OCI-LY1 (cell line): ENCODE measurements at regions not wholly inside any gene's neighbourhood (a gene's known extent, or its start where the extent isn't known, plus 50 kb on each side); places are given as distances from the start of the nearest gene placed in this dataset.

Experiments used
- H2AFZ ChIP-seq: fragments of 200-600 bp; sonication (generic), shearing (Covaris generic); 2 replicates; pipeline ENCODE4 v1.6.0; 2014; ENCODE audit warnings: antibody characterized with exemption, mild to moderate bottlenecking, low read length
- H3F3A ChIP-seq: fragments of 200-600 bp; sonication (generic), shearing (Covaris generic); 2 replicates; pipeline ENCODE4 v1.6.0; 2014; ENCODE audit warnings: mild to moderate bottlenecking, antibody characterized with exemption, low read length, moderate library complexity; ENCODE audit not compliant: insufficient read depth
- H3K27ac ChIP-seq: fragments of 200-600 bp; sonication (generic); 2 replicates; pipeline ENCODE4 v1.5.1; 2014; ENCODE audit warnings: low read length, mixed run types, mild to moderate bottlenecking, low read depth; ENCODE audit not compliant: poor library complexity, severe bottlenecking
- H3K27me3 ChIP-seq: fragments of 200-600 bp; sonication (generic); 2 replicates; pipeline ENCODE4 v1.6.0; 2014; ENCODE audit warnings: antibody characterized with exemption, mild to moderate bottlenecking, low read length, moderate library complexity; ENCODE audit not compliant: insufficient read depth
- H3K36me3 ChIP-seq: fragments of 200-600 bp; sonication (generic); 2 replicates; pipeline ENCODE4 v1.6.1; 2014; ENCODE audit warnings: mild to moderate bottlenecking, antibody characterized with exemption, low read length, moderate library complexity, mixed read lengths; ENCODE audit not compliant: insufficient read depth
- H3K4me1 ChIP-seq: fragments of 200-600 bp; sonication (generic); 2 replicates; pipeline ENCODE4 v1.5.1; 2014; ENCODE audit warnings: mild to moderate bottlenecking, low read length, moderate library complexity; ENCODE audit not compliant: insufficient read depth, severe bottlenecking
- H3K4me2 ChIP-seq: fragments of 200-600 bp; sonication (generic), shearing (Covaris generic); 2 replicates; pipeline ENCODE4 v1.6.1; 2014; ENCODE audit warnings: low read length
- H3K4me3 ChIP-seq: fragments of 200-600 bp; sonication (generic); 2 replicates; pipeline ENCODE4 v1.5.1; 2014; ENCODE audit warnings: low read length, low read depth, mild to moderate bottlenecking, mixed read lengths; ENCODE audit not compliant: poor library complexity, severe bottlenecking
- H3K79me2 ChIP-seq: fragments of 200-600 bp; shearing (Covaris generic); 2 replicates; pipeline ENCODE4 v1.6.1; 2016; ENCODE audit warnings: mixed run types, low read length, mixed read lengths; ENCODE audit not compliant: insufficient read depth
- H3K9ac ChIP-seq: fragments of 200-600 bp; sonication (generic), shearing (Covaris generic); 2 replicates; pipeline ENCODE4 v1.6.1; 2014; ENCODE audit warnings: mild to moderate bottlenecking, low read length, mixed read lengths
- H3K9me2 ChIP-seq: fragments of 200-600 bp; sonication (generic), shearing (Covaris generic); 2 replicates; pipeline ENCODE4 v1.6.1; 2014; ENCODE audit warnings: low read depth, mild to moderate bottlenecking, low read length, mixed read lengths
- H3K9me3 ChIP-seq: fragments of 200-600 bp; shearing (Covaris generic); 2 replicates; pipeline ENCODE4 v1.6.1; 2014; ENCODE audit warnings: low read length, mixed read lengths
- H4K20me1 ChIP-seq: fragments of 200-600 bp; sonication (generic), shearing (Covaris generic); 2 replicates; pipeline ENCODE4 v1.6.0; 2016; ENCODE audit warnings: mild to moderate bottlenecking, low read length; ENCODE audit not compliant: insufficient read depth
- CTCF ChIP-seq: fragments of 200-600 bp; sonication (generic), shearing (Covaris generic); IDR thresholded peaks from 2 replicates; pipeline ENCODE4 v1.5.1; 2017; ENCODE audit warnings: mild to moderate bottlenecking, antibody characterized with exemption, low read length, moderate library complexity, mixed read lengths
- EZH2 ChIP-seq: fragments of 200-600 bp; sonication (generic), shearing (Covaris generic); IDR thresholded peaks from 2 replicates; pipeline ENCODE4 v1.8.0; 2017; ENCODE audit warnings: borderline replicate concordance, mixed run types, mild to moderate bottlenecking, antibody characterized with exemption, low read length, moderate library complexity, mixed read lengths

GRCh38 chr22:49482811-49483210, 344.9 kb downstream of the BRD1 start:
- no peaks in the 10 kb centered on the region for H3K79me2 ChIP-seq
- no peak overlapping the region for H3K9ac ChIP-seq
- H2AFZ ChIP-seq = no peak overlapping the region
- no peak for TF ChIP-seq EZH2
- TF ChIP-seq CTCF = no peak
- H3K27ac ChIP-seq = no peak overlapping the region
- no peaks in the 10 kb centered on the region for H3F3A ChIP-seq
- no peaks in the 10 kb centered on the region for H3K4me1 ChIP-seq
- no peak overlapping the region for H3K4me2 ChIP-seq
- H4K20me1 ChIP-seq = no peaks in the 10 kb centered on the region
- H3K27me3 ChIP-seq = no peaks in the 10 kb centered on the region
- no peaks in the 10 kb centered on the region for H3K9me3 ChIP-seq
- H3K36me3 ChIP-seq = no peaks in the 10 kb centered on the region
- no peak overlapping the region for H3K4me3 ChIP-seq
- H3K9me2 ChIP-seq = no peaks in the 10 kb centered on the region

DNA sequence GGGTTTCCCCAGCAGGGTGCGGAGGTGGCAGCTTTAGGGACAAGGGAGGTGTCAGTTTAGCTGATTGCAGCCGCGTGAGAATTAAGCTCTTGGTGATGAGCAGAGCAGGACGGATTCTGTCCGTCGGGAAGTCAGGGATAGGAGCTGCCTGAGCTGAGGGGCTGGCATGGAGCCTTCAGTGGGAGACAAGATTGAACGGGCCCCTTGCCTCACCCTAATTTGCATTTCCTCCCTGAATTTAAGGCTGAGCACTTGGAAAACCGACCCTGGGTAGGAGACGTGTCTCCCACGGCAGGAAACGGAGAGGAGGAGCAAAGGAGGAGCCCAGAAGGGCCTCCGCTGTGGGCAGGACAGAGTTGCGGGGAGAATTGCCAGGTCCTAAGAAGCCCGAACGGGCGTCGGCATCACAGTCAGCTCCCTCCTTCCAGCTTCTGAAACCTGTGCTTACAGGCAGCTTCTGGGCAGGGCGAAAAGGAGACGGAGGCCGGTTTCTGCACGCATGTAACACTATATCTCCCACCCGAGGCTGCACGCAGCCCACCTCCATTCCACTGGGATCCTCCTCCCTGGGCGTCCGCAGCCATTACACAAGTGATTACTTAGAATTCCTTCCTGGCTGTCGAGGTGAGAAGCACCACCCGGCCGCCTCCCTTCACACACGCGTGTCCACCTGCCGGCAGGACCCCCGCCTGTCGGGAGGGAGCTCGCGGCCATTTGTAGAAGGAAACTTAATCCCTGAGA, 345.8 kb downstream of the BRD1 start:
- Histone ChIP-seq H3K27ac (no peak overlapping the region), H3K36me3 (no peaks in the 10 kb centered on the region), H2AFZ (no peak overlapping the region), H3K9ac (no peak overlapping the region), H3K27me3 (no peaks in the 10 kb centered on the region), H3K4me1 (no peaks in the 10 kb centered on the region), H3K9me2 (no peaks in the 10 kb centered on the region), H3F3A (no peaks in the 10 kb centered on the region), H4K20me1 (no peaks in the 10 kb centered on the region), H3K9me3 (no peaks in the 10 kb centered on the region), H3K79me2 (no peaks in the 10 kb centered on the region), H3K4me3 (no peak overlapping the region), H3K4me2 (no peak overlapping the region)
- TF ChIP-seq CTCF (no peak), EZH2 (no peak)

- no peaks in the 10 kb centered on the region for H3F3A ChIP-seq
- H3K9me3 ChIP-seq = no peaks in the 10 kb centered on the region
- no peaks in the 10 kb centered on the region for H3K79me2 ChIP-seq
- H3K27me3 ChIP-seq = no peaks in the 10 kb centered on the region
- H3K27ac ChIP-seq = no peak overlapping the region
- no peak overlapping the region for H3K4me2 ChIP-seq
- no peaks in the 10 kb centered on the region for H3K36me3 ChIP-seq
- H3K9me2 ChIP-seq = no peaks in the 10 kb centered on the region
- no peaks in the 10 kb centered on the region for H4K20me1 ChIP-seq
- TF ChIP-seq EZH2 = no peak
- no peak for TF ChIP-seq CTCF
- no peak overlapping the region for H3K4me3 ChIP-seq
- no peak overlapping the region for H3K9ac ChIP-seq
- H3K4me1 ChIP-seq = no peaks in the 10 kb centered on the region
- H2AFZ ChIP-seq = no peak overlapping the region
These were observed 346.6 kb downstream of the BRD1 start for GRCh38 chr22:49480896-49481658.
